Peyer's patch (tissue), 4 donors: ENCODE measurements at regions not wholly inside any gene's neighbourhood (a gene's known extent, or its start where the extent isn't known, plus 50 kb on each side); places are given as distances from the start of the nearest gene placed in this dataset.

Experiments
- POLR2A ChIP-seq, 2 donors: fragments of 450-650 bp; IDR thresholded peaks; one replicate each; pipeline ENCODE4 v1.5.1; 2017; ENCODE audit warnings: antibody characterized with exemption in 2 of 2, mild to moderate bottlenecking in 2 of 2, moderate library complexity in 2 of 2
- TF ChIP-seq, protein P1 (sequence below), 6 experiments: fragments of 450-650 bp in 4 of 6; fragments of 200-600 bp in 2 of 6; sonication (generic) in 1 of 6; IDR thresholded peaks; one replicate each; pipeline ENCODE4 v1.5.1; 2017 to 2019; ENCODE audit warnings: antibody characterized with exemption in 6 of 6, mild to moderate bottlenecking in 3 of 6, moderate library complexity in 1 of 6

DNA sequence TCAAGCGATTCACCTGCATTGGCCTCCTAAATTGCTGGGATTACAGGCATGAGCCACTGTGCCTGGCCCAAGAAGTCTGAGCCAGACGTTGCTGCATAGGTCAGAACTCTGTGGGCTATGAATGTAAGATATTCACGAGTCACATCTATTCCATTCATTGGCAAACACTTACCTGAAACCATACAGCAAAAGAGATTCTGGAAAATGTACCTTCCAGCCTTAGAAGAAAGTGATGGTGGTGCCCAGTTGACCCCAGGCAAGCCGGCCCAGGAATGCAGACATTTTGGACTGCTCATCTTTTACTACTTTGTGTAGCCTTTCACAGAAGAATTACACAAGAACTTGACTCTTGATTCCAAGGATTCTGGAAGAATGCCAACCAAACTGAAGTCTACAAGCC, 135.6 kb upstream of the N4BP1 start:
- TF ChIP-seq POLR2A (IDR thresholded peaks at IDR 0.05), result no peak
- TF ChIP-seq, protein P1, sequence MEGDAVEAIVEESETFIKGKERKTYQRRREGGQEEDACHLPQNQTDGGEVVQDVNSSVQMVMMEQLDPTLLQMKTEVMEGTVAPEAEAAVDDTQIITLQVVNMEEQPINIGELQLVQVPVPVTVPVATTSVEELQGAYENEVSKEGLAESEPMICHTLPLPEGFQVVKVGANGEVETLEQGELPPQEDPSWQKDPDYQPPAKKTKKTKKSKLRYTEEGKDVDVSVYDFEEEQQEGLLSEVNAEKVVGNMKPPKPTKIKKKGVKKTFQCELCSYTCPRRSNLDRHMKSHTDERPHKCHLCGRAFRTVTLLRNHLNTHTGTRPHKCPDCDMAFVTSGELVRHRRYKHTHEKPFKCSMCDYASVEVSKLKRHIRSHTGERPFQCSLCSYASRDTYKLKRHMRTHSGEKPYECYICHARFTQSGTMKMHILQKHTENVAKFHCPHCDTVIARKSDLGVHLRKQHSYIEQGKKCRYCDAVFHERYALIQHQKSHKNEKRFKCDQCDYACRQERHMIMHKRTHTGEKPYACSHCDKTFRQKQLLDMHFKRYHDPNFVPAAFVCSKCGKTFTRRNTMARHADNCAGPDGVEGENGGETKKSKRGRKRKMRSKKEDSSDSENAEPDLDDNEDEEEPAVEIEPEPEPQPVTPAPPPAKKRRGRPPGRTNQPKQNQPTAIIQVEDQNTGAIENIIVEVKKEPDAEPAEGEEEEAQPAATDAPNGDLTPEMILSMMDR (IDR thresholded peaks at IDR 0.05), result no peak
